ENCODE measurements at regions not wholly inside any gene's neighbourhood (a gene's known extent, or its start where the extent isn't known, plus 50 kb on each side); places are given as distances from the start of the nearest gene placed in this dataset.

DNA sequence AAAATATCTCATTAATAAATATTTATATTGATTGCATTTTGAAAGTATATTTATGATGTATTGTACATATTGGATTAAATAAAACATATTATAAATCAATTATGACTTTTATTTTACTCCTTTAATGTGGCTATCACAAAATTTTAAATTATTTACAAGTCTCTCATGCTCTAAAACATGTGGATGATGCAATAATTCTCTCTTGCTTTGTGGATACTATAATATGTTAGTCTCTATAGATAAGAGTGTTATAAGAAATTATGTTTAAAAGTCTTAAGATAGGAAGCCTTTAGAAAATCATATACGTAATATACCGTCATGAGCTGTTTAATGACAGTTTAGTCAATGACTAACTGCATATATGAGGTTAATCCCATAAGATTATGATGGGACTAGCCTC, 547.4 kb upstream of the ALCAM start:
- DNase-seq (ENCODE audit: low spot score): no peak
- TF ChIP-seq, protein P1, sequence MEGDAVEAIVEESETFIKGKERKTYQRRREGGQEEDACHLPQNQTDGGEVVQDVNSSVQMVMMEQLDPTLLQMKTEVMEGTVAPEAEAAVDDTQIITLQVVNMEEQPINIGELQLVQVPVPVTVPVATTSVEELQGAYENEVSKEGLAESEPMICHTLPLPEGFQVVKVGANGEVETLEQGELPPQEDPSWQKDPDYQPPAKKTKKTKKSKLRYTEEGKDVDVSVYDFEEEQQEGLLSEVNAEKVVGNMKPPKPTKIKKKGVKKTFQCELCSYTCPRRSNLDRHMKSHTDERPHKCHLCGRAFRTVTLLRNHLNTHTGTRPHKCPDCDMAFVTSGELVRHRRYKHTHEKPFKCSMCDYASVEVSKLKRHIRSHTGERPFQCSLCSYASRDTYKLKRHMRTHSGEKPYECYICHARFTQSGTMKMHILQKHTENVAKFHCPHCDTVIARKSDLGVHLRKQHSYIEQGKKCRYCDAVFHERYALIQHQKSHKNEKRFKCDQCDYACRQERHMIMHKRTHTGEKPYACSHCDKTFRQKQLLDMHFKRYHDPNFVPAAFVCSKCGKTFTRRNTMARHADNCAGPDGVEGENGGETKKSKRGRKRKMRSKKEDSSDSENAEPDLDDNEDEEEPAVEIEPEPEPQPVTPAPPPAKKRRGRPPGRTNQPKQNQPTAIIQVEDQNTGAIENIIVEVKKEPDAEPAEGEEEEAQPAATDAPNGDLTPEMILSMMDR (IDR thresholded peaks at IDR 0.05; ENCODE audit: extremely low read depth, missing control alignments): no peak

DNA sequence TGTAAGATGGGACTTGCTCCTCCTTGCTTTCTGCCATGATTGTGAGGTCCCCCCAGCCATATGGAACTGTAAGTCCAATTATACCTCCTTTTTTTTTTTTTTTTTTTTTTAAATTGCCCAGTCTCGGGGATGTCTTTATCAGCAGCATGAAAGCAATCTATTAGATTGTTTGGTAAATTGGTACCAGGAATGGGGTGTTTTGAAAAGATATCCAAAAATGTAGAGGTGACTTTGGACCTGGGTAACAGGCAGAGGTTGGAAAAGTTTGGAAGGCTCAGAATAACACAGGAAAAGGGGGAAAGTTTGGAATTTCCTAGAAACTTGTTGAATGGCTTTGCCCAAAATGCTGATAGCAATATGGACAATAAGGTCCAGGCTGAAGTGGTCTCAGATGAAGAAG, 545.8 kb upstream of the ALCAM start:
- DNase-seq (ENCODE audit: low spot score): no peak
- TF ChIP-seq, protein P1 (IDR thresholded peaks at IDR 0.05; ENCODE audit: extremely low read depth, missing control alignments): no peak

DNA sequence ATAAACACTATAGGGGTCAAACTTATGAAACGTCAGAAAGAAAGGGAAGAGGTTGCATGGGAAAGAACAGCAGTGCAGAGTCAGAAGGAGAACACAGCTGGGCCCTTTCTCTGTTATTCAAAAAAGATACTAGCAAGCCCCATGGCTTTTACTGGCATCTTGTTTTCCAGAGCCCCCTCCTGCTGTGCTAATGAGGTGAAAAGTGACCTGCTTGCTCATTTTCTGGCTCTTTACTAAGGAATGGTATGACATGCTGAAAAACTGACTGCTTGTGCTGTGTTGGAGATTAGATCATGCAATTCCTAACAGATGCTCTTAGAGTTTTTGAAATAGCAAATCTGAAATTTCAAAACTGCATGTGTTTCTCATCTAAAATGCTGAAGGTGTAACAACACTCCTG, 541.6 kb upstream of the ALCAM start:
- DNase-seq (ENCODE audit: low spot score): no peak
- TF ChIP-seq, protein P1 (IDR thresholded peaks at IDR 0.05; ENCODE audit: extremely low read depth, missing control alignments): no peak

DNA sequence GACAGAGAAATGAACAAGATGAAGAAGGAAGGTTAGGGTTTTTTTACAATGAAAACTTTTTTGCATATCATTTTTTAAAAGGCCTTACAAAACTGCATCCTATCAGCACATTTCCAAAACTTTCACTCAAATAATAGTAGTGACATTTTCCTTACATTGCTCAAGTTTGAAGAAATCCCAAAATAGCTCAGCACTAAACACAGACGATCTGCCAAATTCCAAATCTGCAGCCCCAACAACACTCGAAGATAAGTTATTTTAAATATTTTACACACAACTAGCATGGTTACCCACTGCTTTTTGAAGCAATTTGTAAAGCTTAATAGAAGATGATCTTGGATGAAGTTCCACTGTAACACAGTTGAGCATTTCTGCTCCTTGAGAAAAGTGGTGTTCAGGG, 535.6 kb upstream of the ALCAM start:
- TF ChIP-seq, protein P1 (IDR thresholded peaks at IDR 0.05; ENCODE audit: extremely low read depth, missing control alignments): no peak
- DNase-seq (ENCODE audit: low spot score): no peak

DNA sequence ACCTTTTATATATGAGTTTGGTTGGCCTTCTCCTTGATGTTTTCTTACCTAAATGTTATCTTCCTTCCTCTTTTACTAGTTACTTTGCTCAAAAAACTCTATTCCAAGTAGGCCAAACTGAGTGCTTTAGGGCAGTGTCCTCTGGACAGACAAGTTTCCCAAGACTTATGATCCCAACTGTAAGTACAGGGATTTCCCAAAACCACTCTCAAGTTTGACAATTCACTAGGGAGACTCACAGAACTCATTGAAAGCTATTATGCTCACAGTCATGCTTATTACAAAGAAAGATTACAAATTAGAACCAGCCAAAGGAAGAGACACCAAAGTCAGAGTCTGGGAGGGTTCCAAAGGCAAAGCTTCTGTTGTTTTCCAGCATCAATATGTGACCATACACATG, 534.2 kb upstream of the ALCAM start:
- no peak for DNase-seq (ENCODE audit: low spot score)
- TF ChIP-seq, protein P1 (IDR thresholded peaks at IDR 0.05; ENCODE audit: extremely low read depth, missing control alignments): no peak

- TF ChIP-seq, protein P1 (IDR thresholded peaks at IDR 0.05; ENCODE audit: extremely low read depth, missing control alignments): no peak
- DNase-seq (ENCODE audit: low spot score): no peak
Measured at GRCh38 chr3:104835376-104835775, 531.3 kb upstream of the ALCAM start.

DNA sequence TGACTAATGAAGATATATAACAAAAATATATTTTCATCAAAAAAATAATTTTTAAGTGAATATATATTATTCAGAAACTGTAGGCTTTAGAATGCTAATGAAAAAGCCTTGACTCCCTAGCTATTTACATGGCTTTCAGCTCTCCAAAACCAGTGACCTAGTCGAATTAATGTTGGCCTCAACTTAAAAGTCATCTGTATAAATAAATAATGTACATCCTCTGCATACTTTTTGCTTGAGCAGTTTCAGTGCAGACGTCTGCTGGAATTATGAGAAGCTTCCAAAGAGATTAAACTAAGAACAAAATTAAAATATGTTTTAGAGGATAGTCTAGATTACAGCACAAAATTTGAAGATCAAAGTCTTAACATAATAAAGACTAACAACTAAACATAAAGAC, 520.4 kb upstream of the ALCAM start:
- DNase-seq (ENCODE audit: low spot score): no peak
- TF ChIP-seq, protein P1 (IDR thresholded peaks at IDR 0.05; ENCODE audit: extremely low read depth, missing control alignments): no peak

Measured in GM20000 (cell line).